ENCODE measurements at regions not wholly inside any gene's neighbourhood (a gene's known extent, or its start where the extent isn't known, plus 50 kb on each side); places are given as distances from the start of the nearest gene placed in this dataset.

GRCh38 chr6:113644861-113645575 is 212.1 kb upstream of the MARCKS start:
- TF ChIP-seq, protein P1, sequence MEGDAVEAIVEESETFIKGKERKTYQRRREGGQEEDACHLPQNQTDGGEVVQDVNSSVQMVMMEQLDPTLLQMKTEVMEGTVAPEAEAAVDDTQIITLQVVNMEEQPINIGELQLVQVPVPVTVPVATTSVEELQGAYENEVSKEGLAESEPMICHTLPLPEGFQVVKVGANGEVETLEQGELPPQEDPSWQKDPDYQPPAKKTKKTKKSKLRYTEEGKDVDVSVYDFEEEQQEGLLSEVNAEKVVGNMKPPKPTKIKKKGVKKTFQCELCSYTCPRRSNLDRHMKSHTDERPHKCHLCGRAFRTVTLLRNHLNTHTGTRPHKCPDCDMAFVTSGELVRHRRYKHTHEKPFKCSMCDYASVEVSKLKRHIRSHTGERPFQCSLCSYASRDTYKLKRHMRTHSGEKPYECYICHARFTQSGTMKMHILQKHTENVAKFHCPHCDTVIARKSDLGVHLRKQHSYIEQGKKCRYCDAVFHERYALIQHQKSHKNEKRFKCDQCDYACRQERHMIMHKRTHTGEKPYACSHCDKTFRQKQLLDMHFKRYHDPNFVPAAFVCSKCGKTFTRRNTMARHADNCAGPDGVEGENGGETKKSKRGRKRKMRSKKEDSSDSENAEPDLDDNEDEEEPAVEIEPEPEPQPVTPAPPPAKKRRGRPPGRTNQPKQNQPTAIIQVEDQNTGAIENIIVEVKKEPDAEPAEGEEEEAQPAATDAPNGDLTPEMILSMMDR (IDR thresholded peaks at IDR 0.05; ENCODE audit: insufficient read depth, low read depth, low read length) = no peak
- no peak for TF ChIP-seq EZH2 (IDR thresholded peaks at IDR 0.05; ENCODE audit: insufficient read depth, low read length)
